ENCODE measurements at regions not wholly inside any gene's neighbourhood (a gene's known extent, or its start where the extent isn't known, plus 50 kb on each side); places are given as distances from the start of the nearest gene placed in this dataset.

GRCh38 chr5:82332064-82332855 lies 54.1 kb upstream of the RPS23 start:
- CTCF ChIA-PET = no interaction called here
- RAD21 ChIA-PET (ENCODE audit: low non-redundant PET in 1 of 2, low total read pairs in 2 of 2, uncharacterized antibody in 2 of 2, unreplicated experiment in 2 of 2) = no interaction called here
- Histone ChIP-seq H3K9me3 (ENCODE audit: control insufficient read depth in 1 of 2, insufficient read depth in 1 of 2, low read depth in 1 of 2, low read length in 2 of 2) (peaks cover 0 to 4% of the 10 kb centered on the region in 2 experiments; a peak in 1 of 4 replicates), H3K27me3 (ENCODE audit: insufficient read depth, low read length) (no peaks in the 10 kb centered on the region), H3K27ac (ENCODE audit: low read depth, low read length) (no peak overlapping the region), H3K4me3 (replicated peaks in 1 of 2; ENCODE audit: low read depth in 1 of 2, low read length in 2 of 2) (no peak overlapping the region), H3K36me3 (ENCODE audit: control insufficient read depth in 1 of 2, insufficient read depth in 2 of 2, low read length in 2 of 2) (no peaks in the 10 kb centered on the region), H4K20me1 (ENCODE audit: insufficient read depth) (no peaks in the 10 kb centered on the region), H3K79me2 (ENCODE audit: insufficient read depth, low read length) (no peaks in the 10 kb centered on the region), H2AFZ (ENCODE audit: low read depth, low read length, poor library complexity, severe bottlenecking) (no peak overlapping the region), H3K4me1 (ENCODE audit: control insufficient read depth in 1 of 2, insufficient read depth in 2 of 2, low read length in 2 of 2) (0 out of 4 replicates have a peak, but pooled peaks cover 0 to 3% of the 10 kb centered on the region in 2 experiments), H3K4me2 (ENCODE audit: low read length) (no peak overlapping the region), H3K9ac (ENCODE audit: low read length) (no peak overlapping the region), H3K9me2 (ENCODE audit: insufficient read depth) (no peaks in the 10 kb centered on the region)
- intact Hi-C loops (cut with micrococcal nuclease) = no loop called here
- ATAC-seq (no peak), DNase-seq (ENCODE audit: low read depth, low spot score) (no peak)
- no TSS peak for BruUV-seq (replicated peaks)
- TF ChIP-seq RAD21 (IDR thresholded peaks at IDR 0.05; ENCODE audit: low read depth) (no peak), CTCF (IDR thresholded peaks at IDR 0.05 in 2 of 3, conservative IDR thresholded peaks at IDR 0.05 in 1 of 3; ENCODE audit: borderline replicate concordance in 1 of 3, insufficient read depth in 1 of 3, low read depth in 2 of 3, low read length in 2 of 3) (no peak), SP1 (IDR thresholded peaks at IDR 0.05; ENCODE audit: low read depth) (no peak), ZNF274 (IDR thresholded peaks at IDR 0.05; ENCODE audit: low read depth, low read length) (no peak), ATF3 (IDR thresholded peaks at IDR 0.05) (no peak), CEBPB (IDR thresholded peaks at IDR 0.05; ENCODE audit: low read depth) (no peak), SIN3A (IDR thresholded peaks at IDR 0.05; ENCODE audit: low read depth) (no peak), EZH2 (IDR thresholded peaks at IDR 0.05) (no peak), FOSL1 (IDR thresholded peaks at IDR 0.05; ENCODE audit: low read depth) (no peak), EGR1 (IDR thresholded peaks at IDR 0.05; ENCODE audit: low read depth) (no peak), JUND (IDR thresholded peaks at IDR 0.05) (no peak), REST (IDR thresholded peaks at IDR 0.05; ENCODE audit: low read depth) (no peak), POLR2AphosphoS5 (IDR thresholded peaks at IDR 0.05; ENCODE audit: low read depth, low read length) (no peak), POLR2A (IDR thresholded peaks at IDR 0.05; ENCODE audit: borderline replicate concordance, extremely low read depth, insufficient read depth, insufficient read length) (no peak), ZFX (IDR thresholded peaks at IDR 0.05) (no peak), SRF (IDR thresholded peaks at IDR 0.05; ENCODE audit: low read depth) (no peak), MAX (IDR thresholded peaks at IDR 0.05) (no peak), EZH2phosphoT487 (IDR thresholded peaks at IDR 0.05; ENCODE audit: borderline replicate concordance) (no peak), ELF1 (IDR thresholded peaks at IDR 0.05; ENCODE audit: borderline replicate concordance, low read depth) (no peak), YY1 (IDR thresholded peaks at IDR 0.05; ENCODE audit: extremely low read depth, insufficient replicate concordance, low read depth, low read length) (no peak)
- POLR2A ChIA-PET = no interaction called here
